Astrocyte of the cerebellum (primary cell): ENCODE measurements at regions not wholly inside any gene's neighbourhood (a gene's known extent, or its start where the extent isn't known, plus 50 kb on each side); places are given as distances from the start of the nearest gene placed in this dataset.

ENCODE experiments used
- DNase-seq: peaks from one replicate; pipeline ENCODE4 v3.0.0-alpha.2; 2011; ENCODE audit warnings: low read depth
- H3K4me3 ChIP-seq: 2 replicates; pipeline ENCODE4 v1.5.1; 2011; ENCODE audit warnings: mild to moderate bottlenecking, low read depth, low read length, moderate library complexity
- in situ Hi-C: cut with HindIII; loops from 2 replicates; pipeline ENCODE4 v1.10.0; 2017; ENCODE audit warnings: low sequenced_read_pairs
- TF ChIP-seq, protein P1 (sequence below): IDR thresholded peaks from 2 replicates; pipeline ENCODE4 v1.5.1; 2012; ENCODE audit warnings: low read length, low read depth, moderate library complexity, mild to moderate bottlenecking; ENCODE audit errors: missing control alignments

DNA sequence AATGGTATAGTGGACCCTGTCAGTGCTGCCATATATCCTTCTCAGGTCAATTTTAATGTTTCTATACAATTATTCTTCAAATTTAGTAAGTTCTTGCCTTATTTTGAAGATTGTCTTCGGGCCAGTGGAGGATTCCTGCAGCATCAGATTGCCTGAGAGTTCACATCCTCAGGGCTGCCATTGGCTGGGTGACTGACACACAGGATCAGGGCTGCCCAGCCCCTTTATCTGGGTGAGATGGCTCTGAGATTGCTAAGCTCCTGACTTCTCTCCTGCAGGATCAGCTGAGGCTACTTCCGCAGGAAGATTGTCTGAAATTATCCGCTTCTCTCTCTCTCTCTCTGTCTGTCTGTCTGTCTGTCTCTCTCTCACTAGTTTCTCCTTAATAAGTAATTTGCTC lies 567.4 kb downstream of the TSN start:
- H3K4me3 ChIP-seq = no peak overlapping the region
- TF ChIP-seq, protein P1, sequence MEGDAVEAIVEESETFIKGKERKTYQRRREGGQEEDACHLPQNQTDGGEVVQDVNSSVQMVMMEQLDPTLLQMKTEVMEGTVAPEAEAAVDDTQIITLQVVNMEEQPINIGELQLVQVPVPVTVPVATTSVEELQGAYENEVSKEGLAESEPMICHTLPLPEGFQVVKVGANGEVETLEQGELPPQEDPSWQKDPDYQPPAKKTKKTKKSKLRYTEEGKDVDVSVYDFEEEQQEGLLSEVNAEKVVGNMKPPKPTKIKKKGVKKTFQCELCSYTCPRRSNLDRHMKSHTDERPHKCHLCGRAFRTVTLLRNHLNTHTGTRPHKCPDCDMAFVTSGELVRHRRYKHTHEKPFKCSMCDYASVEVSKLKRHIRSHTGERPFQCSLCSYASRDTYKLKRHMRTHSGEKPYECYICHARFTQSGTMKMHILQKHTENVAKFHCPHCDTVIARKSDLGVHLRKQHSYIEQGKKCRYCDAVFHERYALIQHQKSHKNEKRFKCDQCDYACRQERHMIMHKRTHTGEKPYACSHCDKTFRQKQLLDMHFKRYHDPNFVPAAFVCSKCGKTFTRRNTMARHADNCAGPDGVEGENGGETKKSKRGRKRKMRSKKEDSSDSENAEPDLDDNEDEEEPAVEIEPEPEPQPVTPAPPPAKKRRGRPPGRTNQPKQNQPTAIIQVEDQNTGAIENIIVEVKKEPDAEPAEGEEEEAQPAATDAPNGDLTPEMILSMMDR = no peak
- no peak for DNase-seq
- in situ Hi-C loops = no loop called here

DNA sequence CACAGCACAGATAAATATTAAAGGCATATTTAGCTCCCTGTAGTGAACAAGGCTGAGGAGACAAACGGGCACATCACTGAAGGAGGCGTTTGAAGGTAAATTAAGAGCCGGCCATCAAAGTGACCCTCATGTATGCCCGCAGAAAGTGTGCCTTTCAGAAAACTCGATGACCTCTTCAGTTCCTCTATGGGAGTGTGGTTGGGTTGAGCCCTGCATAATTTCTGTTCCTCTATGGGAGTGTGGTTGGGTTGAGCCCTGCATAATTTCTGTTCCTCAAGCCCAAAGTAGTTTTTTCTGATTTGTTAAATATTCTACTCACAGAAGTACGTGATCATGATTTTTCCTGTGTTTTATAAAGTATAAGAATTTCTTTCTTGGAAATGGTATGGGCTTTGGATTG lies 568.5 kb downstream of the TSN start:
- DNase-seq = no peak
- TF ChIP-seq, protein P1 = no peak
- no peak overlapping the region for H3K4me3 ChIP-seq
- in situ Hi-C loops = no loop called here

DNA sequence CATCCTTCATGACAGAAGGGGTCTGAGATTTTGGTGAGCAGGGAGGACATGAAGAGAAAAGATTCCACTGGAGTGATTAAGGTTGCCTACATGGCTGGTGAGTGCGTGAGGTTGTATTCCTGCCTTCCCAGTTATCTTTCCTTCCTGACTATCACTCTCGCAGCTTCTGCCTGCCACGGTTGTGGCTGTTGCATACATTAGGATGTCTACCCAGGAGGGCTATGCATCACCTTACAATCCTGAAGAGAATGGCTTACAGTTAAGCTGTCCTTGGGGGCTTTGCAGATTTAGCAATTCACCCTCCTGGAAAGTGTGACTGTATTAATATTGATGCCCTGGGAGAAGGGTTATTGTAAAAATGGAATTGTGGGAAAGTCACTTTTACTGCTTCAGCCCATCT lies 571.0 kb downstream of the TSN start:
- H3K4me3 ChIP-seq = no peak overlapping the region
- in situ Hi-C loops = no loop called here
- DNase-seq = no peak
- TF ChIP-seq, protein P1 = no peak

DNA sequence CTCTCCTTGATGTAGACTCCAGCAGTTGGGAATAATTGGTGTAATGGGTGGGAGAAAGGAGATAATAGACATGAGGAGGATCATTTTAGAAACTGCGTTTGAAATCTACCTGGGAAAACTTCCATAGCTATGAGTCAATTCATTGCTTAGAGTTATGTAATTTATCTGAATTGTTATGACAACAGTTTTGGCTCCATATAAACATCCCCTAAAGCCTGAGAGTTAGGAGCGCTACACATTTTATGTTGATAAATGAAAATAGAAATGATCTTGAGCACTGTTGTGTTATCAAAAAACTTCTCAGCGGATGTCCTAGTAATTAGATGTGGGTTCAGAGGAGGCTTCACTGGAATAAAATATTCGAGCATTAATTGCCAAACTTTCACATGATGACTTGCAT lies 573.4 kb downstream of the TSN start:
- TF ChIP-seq, protein P1 = no peak
- H3K4me3 ChIP-seq = no peak overlapping the region
- in situ Hi-C loops = no loop called here
- DNase-seq = no peak

DNA sequence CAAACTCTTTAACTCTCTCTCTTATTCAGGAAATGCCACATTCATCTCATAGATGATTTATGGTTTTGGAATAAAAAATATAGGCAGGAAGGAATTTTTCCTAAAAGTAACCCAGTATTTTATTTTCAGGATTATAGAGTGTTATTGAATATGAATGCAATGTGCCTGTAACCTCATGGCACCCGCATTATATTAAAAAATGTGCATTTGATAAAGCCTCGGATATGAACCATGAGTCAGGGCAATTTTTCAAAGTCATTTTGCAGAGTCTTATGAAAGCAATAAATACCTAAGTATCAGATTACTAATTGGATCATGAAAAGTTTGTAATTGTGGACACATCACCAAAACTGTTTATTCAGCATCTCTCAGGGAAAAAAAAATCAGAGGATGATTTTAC lies 573.8 kb downstream of the TSN start:
- in situ Hi-C loops = no loop called here
- no peak for DNase-seq
- no peak overlapping the region for H3K4me3 ChIP-seq
- TF ChIP-seq, protein P1 = no peak

DNA sequence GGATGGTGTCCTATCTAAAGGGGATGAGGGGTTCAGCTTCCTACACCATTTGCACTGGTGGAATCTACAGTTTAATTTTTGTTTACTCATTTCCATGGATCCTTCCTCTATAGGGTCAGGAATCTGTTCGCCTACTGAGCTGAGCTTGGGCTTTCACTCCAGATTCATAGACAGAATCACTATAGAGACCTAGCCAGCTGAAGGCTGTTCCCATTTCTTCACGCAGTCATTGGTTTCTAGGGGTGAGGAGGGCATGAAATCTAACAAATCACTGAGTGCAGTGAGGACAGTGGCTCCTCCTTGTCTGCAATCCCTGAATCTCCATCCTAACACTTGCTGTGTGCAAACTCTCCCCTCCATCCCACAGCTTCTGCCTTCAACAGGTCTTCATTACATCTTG lies 578.5 kb downstream of the TSN start:
- DNase-seq = no peak
- in situ Hi-C loops = no loop called here
- TF ChIP-seq, protein P1 = no peak
- H3K4me3 ChIP-seq = no peak overlapping the region

DNA sequence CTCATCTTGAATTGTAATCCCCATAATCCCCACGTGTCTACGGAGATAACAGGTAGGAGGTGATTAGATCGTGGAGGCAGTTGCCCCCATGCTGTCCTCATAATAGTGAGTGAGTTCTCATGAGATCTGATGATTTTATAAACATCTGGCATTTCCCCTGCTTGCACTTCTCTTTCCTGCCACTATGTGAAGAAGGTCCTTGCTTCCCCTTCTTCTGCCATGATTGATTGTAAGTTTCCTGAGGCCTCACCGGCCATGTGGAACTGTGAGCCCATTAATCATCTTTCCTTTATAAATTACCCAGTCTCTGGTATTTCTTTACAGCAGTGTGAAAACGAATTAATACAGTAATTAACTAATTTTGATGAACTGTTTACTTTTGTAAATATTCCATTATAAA lies 582.5 kb downstream of the TSN start:
- DNase-seq = no peak
- in situ Hi-C loops = no loop called here
- TF ChIP-seq, protein P1 = no peak
- no peak overlapping the region for H3K4me3 ChIP-seq
